Karpas-422 (cell line): ENCODE measurements at regions not wholly inside any gene's neighbourhood (a gene's known extent, or its start where the extent isn't known, plus 50 kb on each side); places are given as distances from the start of the nearest gene placed in this dataset.

Source experiments
- DNase-seq: peaks from one replicate; pipeline ENCODE4 v3.0.0-alpha.2; 2015
- H2AFZ ChIP-seq: fragments of 200-600 bp; sonication (generic); 2 replicates; pipeline ENCODE4 v1.6.1; 2014; ENCODE audit warnings: antibody characterized with exemption, low read length, mixed read lengths
- H3K27ac ChIP-seq: fragments of 200-600 bp; sonication (generic); 2 replicates; pipeline ENCODE4 v1.5.1; 2014; ENCODE audit warnings: mild to moderate bottlenecking, low read length, moderate library complexity
- H3K27me3 ChIP-seq: fragments of 200-600 bp; sonication (generic); 2 replicates; pipeline ENCODE4 v1.6.1; 2014; ENCODE audit warnings: low read length, mixed read lengths
- H3K36me3 ChIP-seq: fragments of 200-600 bp; sonication (generic); 2 replicates; pipeline ENCODE4 v1.6.1; 2014; ENCODE audit warnings: low read length, mixed read lengths; ENCODE audit not compliant: insufficient read depth
- H3K4me1 ChIP-seq: fragments of 200-600 bp; sonication (generic); 2 replicates; pipeline ENCODE4 v1.6.1; 2014; ENCODE audit warnings: mild to moderate bottlenecking, low read length, mixed read lengths
- H3K4me2 ChIP-seq: fragments of 200-600 bp; sonication (generic); 2 replicates; pipeline ENCODE4 v1.6.1; 2014; ENCODE audit warnings: low read length, low read depth, mild to moderate bottlenecking; ENCODE audit not compliant: poor library complexity, severe bottlenecking
- H3K4me3 ChIP-seq: fragments of 200-600 bp; sonication (generic); 2 replicates; pipeline ENCODE4 v1.5.1; 2014; ENCODE audit warnings: mild to moderate bottlenecking, antibody characterized with exemption, low read length, mixed read lengths
- H3K79me2 ChIP-seq: fragments of 200-600 bp; sonication (generic); 2 replicates; pipeline ENCODE4 v1.6.1; 2014; ENCODE audit warnings: mild to moderate bottlenecking, low read length, mixed read lengths
- H3K9ac ChIP-seq: fragments of 200-600 bp; sonication (generic); 2 replicates; pipeline ENCODE4 v1.6.0; 2014; ENCODE audit warnings: low read length
- H3K9me2 ChIP-seq: fragments of 200-600 bp; sonication (generic), shearing (Covaris generic); replicated peaks from 2 replicates; pipeline ENCODE4 v1.6.0; 2014; ENCODE audit warnings: mild to moderate bottlenecking, low read length, moderate library complexity; ENCODE audit not compliant: insufficient read depth
- H3K9me3 ChIP-seq: fragments of 300-700, 200-600 bp; sonication (generic); 2 replicates; pipeline ENCODE4 v1.6.1; 2014; ENCODE audit warnings: low read length, mixed read lengths
- H4K20me1 ChIP-seq: fragments of 200-600 bp; sonication (generic); 2 replicates; pipeline ENCODE4 v1.6.1; 2014; ENCODE audit warnings: mild to moderate bottlenecking, antibody characterized with exemption, low read length, low read depth; ENCODE audit not compliant: insufficient read depth

DNA sequence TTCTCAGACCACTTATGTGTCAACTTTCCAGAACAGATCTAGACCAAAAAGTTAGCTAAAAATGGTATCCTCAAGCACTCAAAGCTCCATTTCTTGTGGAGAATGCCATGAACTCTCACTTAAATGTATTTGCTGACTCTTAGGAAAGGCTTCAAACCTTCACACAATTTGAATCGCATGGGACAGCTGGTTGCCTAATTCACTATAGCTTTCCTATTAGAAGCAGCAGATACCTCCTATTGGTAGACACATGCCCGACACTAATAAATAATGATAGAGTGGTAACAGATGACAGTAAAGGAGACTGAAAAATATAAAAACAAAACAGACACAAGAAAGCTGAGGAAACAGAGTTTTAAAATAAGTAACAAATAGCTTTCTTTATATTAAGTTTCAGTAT is 818.5 kb downstream of the XPNPEP1 start:
- Histone ChIP-seq H3K4me2 (no peak overlapping the region), H3K4me1 (no peaks in the 10 kb centered on the region), H3K27ac (no peak overlapping the region), H3K36me3 (no peaks in the 10 kb centered on the region), H3K9me2 (no peaks in the 10 kb centered on the region), H3K79me2 (no peaks in the 10 kb centered on the region), H3K9me3 (peaks cover 19% of the 10 kb centered on the region), H3K27me3 (no peaks in the 10 kb centered on the region), H2AFZ (no peak overlapping the region), H3K9ac (no peak overlapping the region), H3K4me3 (no peak overlapping the region), H4K20me1 (no peaks in the 10 kb centered on the region)
- no peak for DNase-seq

DNA sequence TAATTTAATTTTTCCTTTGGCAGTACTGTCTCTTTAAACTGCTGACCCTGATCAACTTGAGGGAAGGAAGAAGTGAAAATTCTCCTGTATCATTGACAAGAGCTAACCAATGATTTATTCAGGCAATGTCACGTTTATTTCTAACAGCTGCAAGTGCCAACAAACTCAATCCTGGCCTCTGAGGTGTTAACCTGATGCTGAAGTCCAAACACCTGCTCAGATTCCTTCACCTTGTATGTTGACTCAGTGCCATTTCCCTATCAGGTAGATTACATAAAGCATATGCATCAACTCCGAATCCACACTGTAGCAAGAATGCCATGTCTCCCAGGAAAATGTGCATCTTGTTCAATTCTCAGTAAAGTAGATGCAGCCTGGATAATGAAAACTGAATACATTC is 820.0 kb downstream of the XPNPEP1 start:
- no peaks in the 10 kb centered on the region for H3K4me1 ChIP-seq
- DNase-seq = no peak
- H3K9me3 ChIP-seq = peaks cover 20% of the 10 kb centered on the region
- no peak overlapping the region for H3K27ac ChIP-seq
- no peaks in the 10 kb centered on the region for H3K9me2 ChIP-seq
- no peaks in the 10 kb centered on the region for H3K27me3 ChIP-seq
- H4K20me1 ChIP-seq = no peaks in the 10 kb centered on the region
- H3K4me3 ChIP-seq = no peak overlapping the region
- no peaks in the 10 kb centered on the region for H3K36me3 ChIP-seq
- no peak overlapping the region for H2AFZ ChIP-seq
- no peak overlapping the region for H3K4me2 ChIP-seq
- H3K79me2 ChIP-seq = no peaks in the 10 kb centered on the region
- no peak overlapping the region for H3K9ac ChIP-seq

DNA sequence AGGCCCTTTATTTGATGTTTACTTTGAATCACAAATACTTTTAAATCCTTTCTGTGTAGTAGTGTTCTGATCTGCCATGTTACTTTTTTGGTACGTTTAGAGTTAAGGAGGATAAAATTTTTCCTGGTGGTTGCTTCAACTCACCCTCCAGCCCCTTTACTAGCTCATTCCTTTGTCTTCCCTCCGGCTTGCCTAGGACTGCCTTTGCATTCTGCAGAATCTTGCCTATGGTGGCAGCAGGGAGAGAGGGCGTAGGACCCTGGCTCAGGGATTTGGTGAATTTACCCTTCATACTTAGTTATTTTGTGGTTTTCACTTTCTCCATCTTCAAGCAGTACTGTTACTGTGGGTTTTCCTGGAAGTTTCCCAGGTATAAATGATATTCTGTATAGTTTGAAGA is 833.5 kb downstream of the XPNPEP1 start:
- no peak for DNase-seq
- no peaks in the 10 kb centered on the region for H3K36me3 ChIP-seq
- H3K4me2 ChIP-seq = no peak overlapping the region
- H3K9me3 ChIP-seq = peaks cover 8% of the 10 kb centered on the region
- no peak overlapping the region for H3K4me3 ChIP-seq
- no peak overlapping the region for H3K27ac ChIP-seq
- H3K27me3 ChIP-seq = no peaks in the 10 kb centered on the region
- H2AFZ ChIP-seq = no peak overlapping the region
- H3K79me2 ChIP-seq = no peaks in the 10 kb centered on the region
- H3K4me1 ChIP-seq = no peaks in the 10 kb centered on the region
- no peaks in the 10 kb centered on the region for H4K20me1 ChIP-seq
- no peaks in the 10 kb centered on the region for H3K9me2 ChIP-seq
- H3K9ac ChIP-seq = no peak overlapping the region

DNA sequence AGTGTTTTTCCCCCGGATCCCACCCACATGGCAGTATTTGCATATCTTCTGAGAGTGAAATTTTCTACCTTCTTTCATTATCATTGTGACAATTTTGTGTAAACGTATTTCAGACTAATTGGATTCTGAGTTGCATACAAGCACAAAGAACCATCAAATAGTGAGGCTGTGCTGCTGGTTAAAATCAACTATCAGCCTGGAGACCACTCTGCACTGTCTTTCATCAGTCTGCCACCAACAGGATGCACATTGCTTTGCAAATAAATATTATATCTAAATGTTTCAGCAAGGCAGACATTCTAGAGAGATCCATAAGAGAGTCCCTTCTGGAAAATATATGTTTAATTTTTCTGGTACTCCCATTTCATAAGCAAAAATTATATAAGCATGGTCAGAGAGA is 851.8 kb downstream of the XPNPEP1 start:
- H3K9me2 ChIP-seq = no peaks in the 10 kb centered on the region
- H3K4me1 ChIP-seq = no peaks in the 10 kb centered on the region
- H2AFZ ChIP-seq = no peak overlapping the region
- no peaks in the 10 kb centered on the region for H3K27me3 ChIP-seq
- no peaks in the 10 kb centered on the region for H3K36me3 ChIP-seq
- H3K27ac ChIP-seq = no peak overlapping the region
- H3K79me2 ChIP-seq = no peaks in the 10 kb centered on the region
- H3K4me2 ChIP-seq = no peak overlapping the region
- no peaks in the 10 kb centered on the region for H4K20me1 ChIP-seq
- no peak for DNase-seq
- no peak overlapping the region for H3K4me3 ChIP-seq
- H3K9ac ChIP-seq = no peak overlapping the region
- H3K9me3 ChIP-seq = peaks cover 15% of the 10 kb centered on the region

DNA sequence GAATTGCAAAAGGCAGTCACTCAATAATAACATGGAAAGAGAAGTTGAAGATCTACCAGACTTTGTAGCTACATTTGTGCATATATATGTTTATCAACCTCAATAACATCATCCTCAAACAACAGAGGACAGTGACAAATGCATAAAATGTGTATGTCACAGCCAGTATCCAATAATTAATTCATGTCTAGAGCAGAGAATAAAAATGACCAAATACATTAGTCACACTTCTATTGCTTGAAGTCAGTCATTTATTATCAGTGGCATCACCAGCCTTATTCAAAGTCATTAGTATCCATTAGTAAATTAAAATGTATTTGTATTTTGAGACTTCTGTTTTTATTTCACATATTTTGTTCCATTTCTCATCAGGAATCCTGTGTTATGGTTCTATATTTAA is 852.8 kb downstream of the XPNPEP1 start:
- H3K9me3 ChIP-seq = peaks cover 15% of the 10 kb centered on the region
- no peak overlapping the region for H3K4me2 ChIP-seq
- H3K36me3 ChIP-seq = no peaks in the 10 kb centered on the region
- no peak overlapping the region for H3K9ac ChIP-seq
- H3K27me3 ChIP-seq = no peaks in the 10 kb centered on the region
- DNase-seq = no peak
- H3K27ac ChIP-seq = no peak overlapping the region
- H3K4me3 ChIP-seq = no peak overlapping the region
- H3K79me2 ChIP-seq = no peaks in the 10 kb centered on the region
- no peak overlapping the region for H2AFZ ChIP-seq
- H4K20me1 ChIP-seq = no peaks in the 10 kb centered on the region
- no peaks in the 10 kb centered on the region for H3K4me1 ChIP-seq
- no peaks in the 10 kb centered on the region for H3K9me2 ChIP-seq

DNA sequence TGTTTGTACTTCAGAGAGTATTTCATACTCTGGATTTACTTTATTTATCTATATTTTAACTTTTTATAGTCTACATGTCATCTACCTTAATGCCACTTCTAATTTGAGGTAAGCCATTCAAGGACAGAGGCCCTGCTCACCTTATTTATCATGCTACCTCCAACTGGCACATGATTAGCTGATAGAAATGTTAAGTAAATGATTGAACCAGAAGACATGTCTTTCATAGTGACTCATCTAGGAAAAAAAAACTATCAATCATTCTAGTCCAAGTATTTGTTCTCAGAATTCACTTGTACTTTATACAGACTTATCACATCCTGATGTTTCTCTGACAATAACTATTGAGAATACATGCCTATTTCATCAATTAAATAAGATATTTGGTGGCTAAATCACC is 856.3 kb downstream of the XPNPEP1 start:
- Histone ChIP-seq H3K9me2 (no peaks in the 10 kb centered on the region), H3K36me3 (no peaks in the 10 kb centered on the region), H3K27me3 (no peaks in the 10 kb centered on the region), H3K9ac (no peak overlapping the region), H3K4me3 (no peak overlapping the region), H3K4me1 (no peaks in the 10 kb centered on the region), H3K27ac (no peak overlapping the region), H3K4me2 (no peak overlapping the region), H2AFZ (no peak overlapping the region), H3K79me2 (no peaks in the 10 kb centered on the region), H4K20me1 (no peaks in the 10 kb centered on the region), H3K9me3 (peaks cover 10% of the 10 kb centered on the region)
- no peak for DNase-seq

DNA sequence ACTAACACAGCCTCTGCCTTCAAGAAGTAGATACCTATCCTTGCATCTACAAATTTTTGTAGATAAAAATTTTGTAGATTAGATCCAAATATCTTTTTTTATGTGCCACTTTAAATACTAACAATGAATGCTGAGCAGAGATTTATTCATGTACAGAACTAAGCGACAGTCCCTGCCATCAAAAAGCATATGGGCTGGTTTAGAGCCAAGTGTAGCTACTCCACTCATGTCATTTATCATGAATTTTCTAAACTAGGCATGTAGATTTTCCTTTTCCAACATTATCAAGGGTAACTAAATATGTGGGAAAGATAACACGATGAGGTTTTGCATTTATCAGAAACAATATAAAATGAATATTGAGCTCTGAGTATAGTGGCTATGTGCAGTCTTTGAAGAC is 857.5 kb downstream of the XPNPEP1 start:
- Histone ChIP-seq H3K27me3 (no peaks in the 10 kb centered on the region), H3K9me3 (peaks cover 10% of the 10 kb centered on the region), H3K9ac (no peak overlapping the region), H3K36me3 (no peaks in the 10 kb centered on the region), H3K9me2 (no peaks in the 10 kb centered on the region), H3K4me3 (no peak overlapping the region), H3K4me1 (no peaks in the 10 kb centered on the region), H3K27ac (no peak overlapping the region), H3K4me2 (no peak overlapping the region), H2AFZ (no peak overlapping the region), H3K79me2 (no peaks in the 10 kb centered on the region), H4K20me1 (no peaks in the 10 kb centered on the region)
- no peak for DNase-seq

DNA sequence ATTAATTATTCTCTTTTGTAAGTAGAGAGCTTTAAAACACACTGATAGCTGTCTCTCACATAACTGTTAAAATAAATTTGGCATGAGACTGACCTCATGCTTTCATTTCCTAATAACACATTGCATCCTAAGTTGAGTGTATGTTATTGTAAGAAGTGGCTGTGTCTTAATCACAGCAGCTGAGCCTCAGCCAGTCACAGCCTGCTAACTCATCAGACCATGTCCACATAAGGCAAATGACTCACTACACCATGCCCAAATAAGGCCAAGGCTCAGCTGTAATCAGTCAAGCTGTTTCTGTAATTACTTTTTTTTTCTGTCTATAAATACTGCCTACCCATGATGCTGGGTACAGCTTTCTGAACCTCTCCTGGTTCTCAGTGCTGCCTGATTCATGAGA is 860.9 kb downstream of the XPNPEP1 start:
- no peak for DNase-seq
- Histone ChIP-seq H4K20me1 (no peaks in the 10 kb centered on the region), H3K9me3 (no peaks in the 10 kb centered on the region), H3K4me1 (no peaks in the 10 kb centered on the region), H3K9ac (no peak overlapping the region), H3K79me2 (no peaks in the 10 kb centered on the region), H3K36me3 (no peaks in the 10 kb centered on the region), H3K9me2 (no peaks in the 10 kb centered on the region), H3K27ac (no peak overlapping the region), H3K27me3 (no peaks in the 10 kb centered on the region), H3K4me2 (no peak overlapping the region), H2AFZ (no peak overlapping the region), H3K4me3 (no peak overlapping the region)

DNA sequence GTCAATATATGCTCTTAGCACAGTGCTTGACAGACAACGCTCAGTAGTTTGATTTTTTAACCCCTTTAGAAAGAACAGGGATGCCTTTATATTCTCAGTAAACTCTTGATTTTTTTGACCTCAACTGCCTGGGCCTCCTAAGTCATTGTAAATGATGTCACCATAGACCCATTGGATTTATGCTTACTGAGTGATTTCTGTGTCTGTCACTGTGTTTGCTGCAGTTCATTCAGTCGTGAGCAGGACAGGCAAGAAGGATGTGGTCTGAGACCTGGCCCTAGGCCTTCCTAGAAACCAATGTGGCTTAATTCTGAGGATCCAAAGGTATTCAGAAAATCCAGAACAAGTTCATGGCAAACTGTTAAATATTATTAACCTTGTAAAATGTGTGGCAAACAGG is 868.1 kb downstream of the XPNPEP1 start:
- Histone ChIP-seq H3K4me3 (no peak overlapping the region), H2AFZ (no peak overlapping the region), H3K4me2 (no peak overlapping the region), H3K36me3 (no peaks in the 10 kb centered on the region), H3K9ac (no peak overlapping the region), H3K9me2 (no peaks in the 10 kb centered on the region), H4K20me1 (no peaks in the 10 kb centered on the region), H3K4me1 (no peaks in the 10 kb centered on the region), H3K9me3 (peaks cover 16% of the 10 kb centered on the region; the same call in 1 of the 2 replicates), H3K27me3 (no peaks in the 10 kb centered on the region), H3K27ac (no peak overlapping the region), H3K79me2 (no peaks in the 10 kb centered on the region)
- no peak for DNase-seq
